GM18870 (cell line): ENCODE measurements at regions not wholly inside any gene's neighbourhood (a gene's known extent, or its start where the extent isn't known, plus 50 kb on each side); places are given as distances from the start of the nearest gene placed in this dataset.
"Not testable (repeated sequence)": the region's sequence is repeated elsewhere in the genome, so short reads cannot be mapped to it uniquely, and the experiment has no call there.

Experiments used
- ATAC-seq: cut with Tn5 transposase; IDR thresholded peaks from one replicate; pipeline ENCODE4 v1.9.1; 2021; ENCODE audit warnings: moderate library complexity; ENCODE audit not compliant: unreplicated experiment

- not testable (repeated sequence) for ATAC-seq
These were observed 357.6 kb downstream of the ADGRD1 start for GRCh38 chr12:131311279-131311722.

GRCh38 chr12:131311764-131312163, 358.1 kb downstream of the ADGRD1 start:
- ATAC-seq = no peak

- not testable (repeated sequence) for ATAC-seq
These were observed 358.7 kb downstream of the ADGRD1 start for GRCh38 chr12:131312382-131312781.

GRCh38 chr12:131312793-131313545, 359.3 kb downstream of the ADGRD1 start:
- no peak for ATAC-seq

- no peak for ATAC-seq
These were observed 359.9 kb downstream of the ADGRD1 start for GRCh38 chr12:131313635-131314034.

- ATAC-seq = no peak
These were observed 360.9 kb downstream of the ADGRD1 start for GRCh38 chr12:131314524-131315090.

GRCh38 chr12:131315601-131316000, 361.9 kb downstream of the ADGRD1 start:
- no peak for ATAC-seq

GRCh38 chr12:131316388-131316787, 362.7 kb downstream of the ADGRD1 start:
- ATAC-seq = no peak

GRCh38 chr12:131318045-131318685, 364.5 kb downstream of the ADGRD1 start:
- no peak for ATAC-seq

GRCh38 chr12:131321988-131322387, 368.3 kb downstream of the ADGRD1 start:
- no peak for ATAC-seq

GRCh38 chr12:131322460-131322859, 368.8 kb downstream of the ADGRD1 start:
- ATAC-seq = not testable (repeated sequence)

GRCh38 chr12:131323879-131324278, 370.2 kb downstream of the ADGRD1 start:
- ATAC-seq = no peak

GRCh38 chr12:131327521-131328488, 374.1 kb downstream of the ADGRD1 start:
- ATAC-seq = no peak

GRCh38 chr12:131328861-131329845, 375.4 kb downstream of the ADGRD1 start:
- ATAC-seq = not testable (repeated sequence)

GRCh38 chr12:131330106-131330815, 376.6 kb downstream of the ADGRD1 start:
- ATAC-seq = no peak

GRCh38 chr12:131331148-131331750, 377.5 kb downstream of the ADGRD1 start:
- ATAC-seq = no peak

GRCh38 chr12:131332224-131332623, 378.5 kb downstream of the ADGRD1 start:
- no peak for ATAC-seq

- ATAC-seq = no peak
These were observed 377.8 kb upstream of the SFSWAP start for GRCh38 chr12:131333136-131333535.
